Mesenchymal stem cell (in vitro differentiated cells and primary cell): ENCODE measurements at regions not wholly inside any gene's neighbourhood (a gene's known extent, or its start where the extent isn't known, plus 50 kb on each side); places are given as distances from the start of the nearest gene placed in this dataset.

Experiments
- DNase-seq: peaks from one replicate; pipeline ENCODE4 v3.0.0-alpha.2; 2013
- H2AFZ ChIP-seq: one replicate; pipeline ENCODE4 v1.6.1; 2013; ENCODE audit warnings: low read depth, mild to moderate bottlenecking, control low read depth, inconsistent platforms, low read length, moderate library complexity
- H2AK5ac ChIP-seq: 2 replicates; pipeline ENCODE4 v1.6.1; 2013; ENCODE audit warnings: low read length, moderate library complexity, mild to moderate bottlenecking, inconsistent platforms; ENCODE audit not compliant: severe bottlenecking
- H2BK120ac ChIP-seq: one replicate; pipeline ENCODE4 v1.6.1; 2013; ENCODE audit warnings: low read depth, mild to moderate bottlenecking, inconsistent platforms, low read length, moderate library complexity
- H2BK12ac ChIP-seq, 2 experiments: one replicate each; pipeline ENCODE4 v1.6.1; 2013; ENCODE audit warnings: inconsistent platforms in 2 of 2, low read length in 2 of 2, mild to moderate bottlenecking in 2 of 2, moderate library complexity in 2 of 2, control low read depth in 1 of 2
- H2BK15ac ChIP-seq: one replicate; pipeline ENCODE4 v1.6.1; 2013; ENCODE audit warnings: mild to moderate bottlenecking, low read depth, inconsistent platforms; ENCODE audit not compliant: poor library complexity, severe bottlenecking
- H2BK5ac ChIP-seq: 2 replicates; pipeline ENCODE4 v1.6.1; 2013; ENCODE audit warnings: low read depth, mild to moderate bottlenecking, low read length, control low read depth, inconsistent platforms; ENCODE audit not compliant: poor library complexity, severe bottlenecking
- H3K14ac ChIP-seq, 2 experiments: one replicate each; pipeline ENCODE4 v1.6.1; 2013; ENCODE audit warnings: inconsistent platforms in 2 of 2, low read length in 2 of 2, control low read depth in 1 of 2, mild to moderate bottlenecking in 1 of 2, moderate library complexity in 1 of 2
- H3K18ac ChIP-seq, 2 experiments: one replicate each; pipeline ENCODE4 v1.6.1; 2013; ENCODE audit warnings: inconsistent platforms in 2 of 2, low read length in 2 of 2, control low read depth in 1 of 2, low read depth in 1 of 2, mild to moderate bottlenecking in 1 of 2
- H3K23ac ChIP-seq, 2 experiments: one replicate each; pipeline ENCODE4 v1.6.1; 2013; ENCODE audit warnings: inconsistent platforms in 2 of 2, low read length in 2 of 2, mild to moderate bottlenecking in 2 of 2, moderate library complexity in 2 of 2, control low read depth in 1 of 2
- H3K27ac ChIP-seq: 2 replicates; pipeline ENCODE4 v1.5.1; 2013; ENCODE audit warnings: mild to moderate bottlenecking, moderate library complexity, low read length, control low read depth, inconsistent platforms; ENCODE audit not compliant: poor library complexity, severe bottlenecking
- H3K27me3 ChIP-seq, 2 experiments: 2 replicates each; pipeline versions ENCODE4 v1.6.1 to v1.7.0; 2013; ENCODE audit warnings: low read length in 2 of 2, mild to moderate bottlenecking in 2 of 2, moderate library complexity in 2 of 2, control low read depth in 1 of 2, inconsistent platforms in 1 of 2; ENCODE audit not compliant: control insufficient read depth in 1 of 2, insufficient read depth in 1 of 2
- H3K36me3 ChIP-seq, 2 experiments: 2 replicates each; pipeline versions ENCODE4 v1.6.1 to v1.7.0; 2013; ENCODE audit warnings: low read length in 2 of 2, control low read depth in 1 of 2, inconsistent platforms in 1 of 2, low read depth in 1 of 2, mild to moderate bottlenecking in 1 of 2; ENCODE audit not compliant: insufficient read depth in 2 of 2, control insufficient read depth in 1 of 2
- H3K4ac ChIP-seq, 2 experiments: one replicate each; pipeline ENCODE4 v1.6.1; 2013; ENCODE audit warnings: inconsistent platforms in 2 of 2, low read length in 2 of 2, mild to moderate bottlenecking in 2 of 2, moderate library complexity in 2 of 2, control low read depth in 1 of 2, low read depth in 1 of 2
- H3K4me1 ChIP-seq: 2 replicates; pipeline ENCODE4 v1.6.1; 2013; ENCODE audit warnings: low read depth, low read length, control low read depth; ENCODE audit not compliant: control insufficient read depth, insufficient read depth
- H3K4me2 ChIP-seq: 2 replicates; pipeline ENCODE4 v1.6.1; 2013; ENCODE audit warnings: low read length, mild to moderate bottlenecking, inconsistent platforms; ENCODE audit not compliant: poor library complexity, severe bottlenecking
- H3K4me3 ChIP-seq, 2 experiments: 2 replicates each; pipeline versions ENCODE4 v1.5.1 to v1.7.0; 2013; ENCODE audit warnings: low read length in 2 of 2, mild to moderate bottlenecking in 2 of 2, control low read depth in 1 of 2, low read depth in 1 of 2; ENCODE audit not compliant: insufficient read depth in 1 of 2
- H3K79me1 ChIP-seq: replicated peaks from 2 replicates; pipeline ENCODE4 v1.6.1; 2013; ENCODE audit warnings: mild to moderate bottlenecking, control low read depth, low read length, inconsistent platforms; ENCODE audit not compliant: poor library complexity, severe bottlenecking
- H3K9ac ChIP-seq: 2 replicates; pipeline ENCODE4 v1.7.0; 2013; ENCODE audit warnings: mild to moderate bottlenecking, low read length, moderate library complexity
- H3K9me3 ChIP-seq: 2 replicates; pipeline ENCODE4 v1.7.0; 2013; ENCODE audit warnings: mild to moderate bottlenecking, low read length; ENCODE audit not compliant: control insufficient read depth
- H4K8ac ChIP-seq: one replicate; pipeline ENCODE4 v1.6.1; 2013; ENCODE audit warnings: inconsistent platforms, mild to moderate bottlenecking, low read length, moderate library complexity
- H4K91ac ChIP-seq: one replicate; pipeline ENCODE4 v1.6.1; 2013; ENCODE audit warnings: mild to moderate bottlenecking, low read length, inconsistent platforms
- WGBS: methylation state at CpG from one replicate; pipeline ENCODE4 v1.1.7; 2013; ENCODE audit warnings: mixed read lengths; 5-methylcytosine and 5-hydroxymethylcytosine counted together

DNA sequence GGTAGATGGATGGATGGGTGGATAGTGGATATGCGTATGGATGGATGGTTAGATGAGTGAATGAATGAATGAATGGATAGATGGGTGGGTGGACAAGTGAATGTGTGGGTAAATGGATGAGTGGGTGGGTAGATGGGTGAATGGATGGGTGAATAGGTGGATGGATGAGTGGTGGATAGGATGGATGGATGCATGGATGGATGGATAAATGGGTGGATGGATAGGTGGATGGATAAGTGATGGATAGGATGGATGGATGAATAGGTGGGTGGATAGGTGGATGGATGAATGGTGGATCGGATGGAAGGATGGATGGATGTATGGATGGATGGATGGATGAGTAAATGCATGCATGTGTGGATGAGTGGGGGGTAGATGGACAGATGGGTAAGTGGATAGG lies 169.3 kb downstream of the ACKR3 start:
- H3K36me3 ChIP-seq, result no peaks in the 10 kb centered on the region
- no peak overlapping the region for H2AFZ ChIP-seq
- H2BK15ac ChIP-seq, result no peak overlapping the region
- H3K14ac ChIP-seq, result no peak overlapping the region
- H3K9ac ChIP-seq, result no peak overlapping the region
- no peak overlapping the region for H3K27ac ChIP-seq
- H3K4ac ChIP-seq, result no peak overlapping the region
- H3K4me2 ChIP-seq, result no peak overlapping the region
- no peak overlapping the region for H2BK120ac ChIP-seq
- H3K23ac ChIP-seq, result no peak overlapping the region
- H3K79me1 ChIP-seq, result no peaks in the 10 kb centered on the region
- no peak overlapping the region for H3K18ac ChIP-seq
- H3K4me3 ChIP-seq, result no peak overlapping the region
- H4K8ac ChIP-seq, result no peak overlapping the region
- WGBS, result 93% methylated on average over 2 of the region's 2 CpGs
- no peak overlapping the region for H2AK5ac ChIP-seq
- H4K91ac ChIP-seq, result no peak overlapping the region
- H2BK12ac ChIP-seq, result no peak overlapping the region
- DNase-seq, result no peak
- H3K4me1 ChIP-seq, result peaks cover 6% of the 10 kb centered on the region
- peaks cover 4 to 14% of the 10 kb centered on the region in 2 experiments for H3K27me3 ChIP-seq
- H3K9me3 ChIP-seq, result no peaks in the 10 kb centered on the region
- H2BK5ac ChIP-seq, result no peak overlapping the region

DNA sequence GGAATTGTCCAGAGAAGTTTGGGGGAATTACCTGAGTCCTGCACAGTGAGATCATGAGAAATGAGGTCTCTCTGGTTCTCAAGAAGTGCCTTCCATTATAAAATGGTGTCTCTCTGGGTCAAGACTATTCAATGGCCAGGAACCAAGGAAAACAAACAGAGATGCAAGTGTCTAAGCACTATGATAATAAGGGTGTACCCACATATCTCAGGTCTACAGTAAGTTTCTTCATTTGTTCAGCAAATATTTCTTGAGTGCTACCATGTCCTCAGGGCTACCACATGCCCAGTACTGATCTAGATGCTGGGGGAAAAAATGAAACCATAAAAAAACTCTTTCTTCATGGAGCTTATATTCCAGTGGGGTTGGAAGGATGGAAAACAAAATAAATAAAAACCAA lies 170.0 kb downstream of the ACKR3 start:
- Histone ChIP-seq H2BK120ac (no peak overlapping the region), H3K9me3 (no peaks in the 10 kb centered on the region), H2BK15ac (no peak overlapping the region), H4K8ac (no peak overlapping the region), H3K9ac (no peak overlapping the region), H3K27ac (no peak overlapping the region), H3K36me3 (no peaks in the 10 kb centered on the region), H3K79me1 (no peaks in the 10 kb centered on the region), H3K23ac (no peak overlapping the region), H3K14ac (no peak overlapping the region), H2AFZ (no peak overlapping the region), H2AK5ac (no peak overlapping the region), H2BK5ac (no peak overlapping the region), H3K4me2 (no peak overlapping the region), H3K4me3 (no peak overlapping the region), H3K27me3 (peaks cover 4 to 14% of the 10 kb centered on the region in 2 experiments), H3K4ac (no peak overlapping the region), H3K4me1 (peaks cover 8% of the 10 kb centered on the region), H4K91ac (no peak overlapping the region), H2BK12ac (no peak overlapping the region), H3K18ac (no peak overlapping the region)
- DNase-seq, result no peak

DNA sequence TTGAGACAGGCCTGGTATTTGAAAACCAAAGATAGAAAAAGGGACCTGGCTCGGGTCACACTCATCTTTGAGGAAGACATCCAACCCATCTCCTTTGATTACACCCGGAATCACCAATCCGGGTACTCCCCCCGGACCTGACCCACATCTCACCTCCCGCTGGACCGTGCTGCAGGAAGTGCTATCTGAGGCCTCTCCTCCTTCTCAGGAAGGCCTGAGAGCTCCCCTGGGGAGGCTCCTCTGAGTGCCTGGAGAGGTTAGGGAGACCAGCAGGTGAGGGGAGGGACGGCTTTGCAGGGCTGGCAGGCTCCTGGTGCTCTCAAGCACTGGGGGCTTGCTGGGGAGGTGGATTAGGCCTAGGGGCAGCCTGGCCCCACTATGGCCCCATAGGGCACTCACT lies 170.9 kb downstream of the ACKR3 start:
- peaks cover 4 to 14% of the 10 kb centered on the region in 2 experiments for H3K27me3 ChIP-seq
- no peak overlapping the region for H3K4me3 ChIP-seq
- WGBS, result 76% methylated on average over 6 of the region's 7 CpGs
- H3K27ac ChIP-seq, result no peak overlapping the region
- no peak overlapping the region for H3K4ac ChIP-seq
- no peak overlapping the region for H4K91ac ChIP-seq
- no peaks in the 10 kb centered on the region for H3K79me1 ChIP-seq
- peaks cover 10% of the 10 kb centered on the region for H3K4me1 ChIP-seq
- H3K4me2 ChIP-seq, result no peak overlapping the region
- no peaks in the 10 kb centered on the region for H3K36me3 ChIP-seq
- no peak for DNase-seq
- H2BK12ac ChIP-seq, result no peak overlapping the region
- H4K8ac ChIP-seq, result no peak overlapping the region
- H3K9me3 ChIP-seq, result no peaks in the 10 kb centered on the region
- no peak overlapping the region for H2BK5ac ChIP-seq
- peak overlapping the region; percentile 60 for H2BK15ac ChIP-seq
- no peak overlapping the region for H2BK120ac ChIP-seq
- H3K14ac ChIP-seq, result no peak overlapping the region
- no peak overlapping the region for H3K18ac ChIP-seq
- H3K23ac ChIP-seq, result no peak overlapping the region
- H3K9ac ChIP-seq, result no peak overlapping the region
- no peak overlapping the region for H2AFZ ChIP-seq
- no peak overlapping the region for H2AK5ac ChIP-seq

DNA sequence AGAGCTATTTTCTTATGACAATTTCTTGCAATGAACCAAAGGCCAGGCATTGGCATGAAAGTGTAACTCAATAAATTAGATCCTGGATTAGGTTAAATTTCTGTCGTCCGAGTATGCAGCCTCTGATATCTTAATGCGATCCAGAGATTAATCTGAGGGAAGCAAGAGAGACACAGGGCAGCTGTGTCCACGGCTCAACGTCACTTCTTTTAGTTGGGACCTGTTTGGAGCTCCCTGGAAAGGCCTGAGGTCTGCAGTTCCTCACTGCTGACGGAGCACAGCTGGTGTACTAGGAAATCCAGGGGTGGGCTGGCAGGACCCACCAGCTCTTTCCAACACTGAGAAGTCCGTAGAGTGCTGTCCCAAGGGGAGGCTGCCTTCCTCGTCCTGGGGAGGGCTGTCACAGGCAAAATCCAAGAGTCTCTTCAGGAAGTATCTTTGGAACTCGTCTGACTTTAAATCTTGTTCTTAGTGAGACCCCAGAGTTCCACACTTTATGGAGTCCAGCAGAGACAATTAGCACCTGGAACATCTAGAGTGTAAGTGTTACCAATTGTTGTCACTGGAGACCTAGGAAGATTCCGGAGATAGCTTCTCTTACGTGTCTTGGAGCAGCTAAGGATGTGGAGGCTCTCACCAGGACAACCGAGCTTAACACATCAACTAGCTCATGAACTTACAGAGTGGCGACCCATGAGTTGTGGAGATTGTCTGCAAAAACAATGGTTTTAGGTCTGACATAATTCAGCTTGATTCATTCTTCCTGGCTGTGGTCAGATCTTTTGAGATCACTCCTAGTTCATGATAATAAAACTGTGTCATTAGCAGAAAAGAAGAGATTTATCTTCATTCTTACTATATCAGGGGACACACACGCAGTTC lies 173.7 kb downstream of the ACKR3 start:
- Histone ChIP-seq H3K27me3 (peaks cover 0 to 6% of the 10 kb centered on the region in 2 experiments), H3K23ac (no peak overlapping the region), H2BK5ac (no peak overlapping the region), H3K27ac (peak overlapping the region; percentile 92), H2AFZ (no peak overlapping the region), H3K4ac (no peak overlapping the region), H3K4me3 (no peak overlapping the region), H3K36me3 (no peaks in the 10 kb centered on the region), H3K9me3 (no peaks in the 10 kb centered on the region), H4K8ac (no peak overlapping the region), H3K4me2 (no peak overlapping the region), H3K79me1 (no peaks in the 10 kb centered on the region), H2BK12ac (no peak overlapping the region), H2AK5ac (peak overlapping the region; percentile 67), H2BK120ac (no peak overlapping the region), H3K14ac (no peak overlapping the region), H3K4me1 (peaks cover 19% of the 10 kb centered on the region), H4K91ac (no peak overlapping the region), H3K18ac (no peak overlapping the region), H3K9ac (peak overlapping the region; percentile 79), H2BK15ac (no peak overlapping the region)
- 56% methylated on average over 13 of the region's 14 CpGs for WGBS
- DNase-seq, result peak; percentile 58
